H9 (cell line): ENCODE measurements at regions not wholly inside any gene's neighbourhood (a gene's known extent, or its start where the extent isn't known, plus 50 kb on each side); places are given as distances from the start of the nearest gene placed in this dataset.

Experiments used
- DNase-seq: peaks from one replicate; pipeline ENCODE4 v3.0.0-alpha.2; 2017
- H2AFZ ChIP-seq: one replicate; pipeline ENCODE4 v1.6.1; 2013; ENCODE audit warnings: mild to moderate bottlenecking, low read length, control low read depth, moderate library complexity
- H2AK5ac ChIP-seq: 2 replicates; pipeline ENCODE4 v1.6.1; 2013; ENCODE audit warnings: low read length, control low read depth, mixed read lengths; ENCODE audit not compliant: insufficient read length
- H2BK120ac ChIP-seq: one replicate; pipeline ENCODE4 v1.6.1; 2013; ENCODE audit warnings: low read depth, mild to moderate bottlenecking, low read length, control low read depth, inconsistent platforms; ENCODE audit not compliant: poor library complexity, severe bottlenecking
- H2BK12ac ChIP-seq: 2 replicates; pipeline ENCODE4 v1.6.1; 2013; ENCODE audit warnings: low read length, control low read depth, mixed read lengths, low read depth; ENCODE audit not compliant: insufficient read length
- H2BK15ac ChIP-seq: 2 replicates; pipeline ENCODE4 v1.6.1; 2013; ENCODE audit warnings: low read depth, low read length, control low read depth
- H2BK20ac ChIP-seq: one replicate; pipeline ENCODE4 v1.6.1; 2013; ENCODE audit warnings: low read depth, mild to moderate bottlenecking, low read length, control low read depth, inconsistent platforms; ENCODE audit not compliant: poor library complexity, severe bottlenecking
- H2BK5ac ChIP-seq: 2 replicates; pipeline ENCODE4 v1.6.1; 2013; ENCODE audit warnings: low read length, control low read depth, mixed read lengths; ENCODE audit not compliant: insufficient read length
- H3K14ac ChIP-seq: 2 replicates; pipeline ENCODE4 v1.6.1; 2013; ENCODE audit warnings: low read length, control low read depth; ENCODE audit not compliant: insufficient read depth
- H3K18ac ChIP-seq: 2 replicates; pipeline ENCODE4 v1.6.1; 2013; ENCODE audit warnings: low read depth, mild to moderate bottlenecking, mixed read lengths, low read length, control low read depth; ENCODE audit not compliant: insufficient read length
- H3K23ac ChIP-seq: 2 replicates; pipeline ENCODE4 v1.6.1; 2013; ENCODE audit warnings: low read length, control low read depth, mixed read lengths, low read depth; ENCODE audit not compliant: insufficient read length
- H3K23me2 ChIP-seq: 2 replicates; pipeline ENCODE4 v1.6.1; 2013; ENCODE audit warnings: low read depth, mild to moderate bottlenecking, mixed read lengths, low read length, control low read depth; ENCODE audit not compliant: insufficient read length, poor library complexity, severe bottlenecking
- H3K27ac ChIP-seq: 2 replicates; pipeline ENCODE4 v1.5.1; 2013; ENCODE audit warnings: low read length, control low read depth, mixed read lengths, low read depth; ENCODE audit not compliant: insufficient read length
- H3K27me3 ChIP-seq: 2 replicates; pipeline ENCODE4 v1.6.1; 2013; ENCODE audit warnings: low read length, control low read depth, inconsistent platforms; ENCODE audit not compliant: insufficient read depth
- H3K4ac ChIP-seq: 2 replicates; pipeline ENCODE4 v1.6.1; 2013; ENCODE audit warnings: low read depth, mild to moderate bottlenecking, control low read depth, inconsistent platforms, low read length, moderate library complexity
- H3K4me1 ChIP-seq: 2 replicates; pipeline ENCODE4 v1.6.1; 2013; ENCODE audit warnings: low read length, control low read depth, inconsistent platforms; ENCODE audit not compliant: insufficient read depth
- H3K4me2 ChIP-seq: 2 replicates; pipeline ENCODE4 v1.6.1; 2013; ENCODE audit warnings: low read length, control low read depth, mixed read lengths; ENCODE audit not compliant: insufficient read length, insufficient read depth
- H3K56ac ChIP-seq: 2 replicates; pipeline ENCODE4 v1.6.1; 2013; ENCODE audit warnings: low read depth, mild to moderate bottlenecking, mixed read lengths, low read length, control low read depth; ENCODE audit not compliant: insufficient read length
- H3K79me1 ChIP-seq: 2 replicates; pipeline ENCODE4 v1.6.1; 2013; ENCODE audit warnings: low read depth, mild to moderate bottlenecking, moderate library complexity, low read length, control low read depth, inconsistent platforms; ENCODE audit not compliant: insufficient read depth, poor library complexity, severe bottlenecking
- H3K79me2 ChIP-seq: 2 replicates; pipeline ENCODE4 v1.6.1; 2013; ENCODE audit warnings: low read length, control low read depth, inconsistent platforms; ENCODE audit not compliant: insufficient read depth
- H3K9ac ChIP-seq: 2 replicates; pipeline ENCODE4 v1.6.1; 2013; ENCODE audit warnings: low read length, control low read depth, mixed read lengths; ENCODE audit not compliant: insufficient read length; ENCODE audit errors: extremely low read depth
- H3K9me3 ChIP-seq: one replicate; pipeline ENCODE4 v1.6.1; 2013; ENCODE audit warnings: low read depth, low read length, inconsistent platforms; ENCODE audit not compliant: control insufficient read depth
- H3T11ph ChIP-seq: one replicate; pipeline ENCODE4 v1.6.1; 2013; ENCODE audit warnings: mild to moderate bottlenecking, low read length, control low read depth, inconsistent platforms
- H4K20me1 ChIP-seq: one replicate; pipeline ENCODE4 v1.6.1; 2013; ENCODE audit not compliant: control insufficient read depth, insufficient read length, insufficient read depth
- H4K5ac ChIP-seq: 2 replicates; pipeline ENCODE4 v1.6.1; 2013; ENCODE audit warnings: low read depth, mild to moderate bottlenecking, mixed read lengths, low read length, control low read depth; ENCODE audit not compliant: insufficient read length
- H4K8ac ChIP-seq: replicated peaks from 2 replicates; pipeline ENCODE4 v1.6.1; 2013; ENCODE audit warnings: low read length, control low read depth, mixed read lengths, low read depth; ENCODE audit not compliant: insufficient read length
- H4K91ac ChIP-seq: 2 replicates; pipeline ENCODE4 v1.6.1; 2013; ENCODE audit warnings: low read depth, mild to moderate bottlenecking, moderate library complexity, mixed read lengths, low read length, control low read depth; ENCODE audit not compliant: insufficient read length
- H3K27ac Mint-ChIP-seq, 3 experiments: 2 replicates in 2 of 3; 3 replicates in 1 of 3; pipeline ENCODE4 v1.8.0; 2020 to 2021; ENCODE audit warnings: mixed read lengths in 3 of 3, mild to moderate bottlenecking in 1 of 3, moderate library complexity in 1 of 3
- H3K27me3 Mint-ChIP-seq: 2 replicates; pipeline ENCODE4 v1.8.0; 2021; ENCODE audit warnings: low read depth, mild to moderate bottlenecking, moderate library complexity, mixed read lengths
- H3K36me3 Mint-ChIP-seq, 3 experiments: 2 replicates in 2 of 3; 3 replicates in 1 of 3; pipeline ENCODE4 v1.8.0; 2020 to 2021; ENCODE audit warnings: low read depth in 3 of 3, mixed read lengths in 3 of 3; ENCODE audit not compliant: insufficient read depth in 1 of 3
- H3K4me1 Mint-ChIP-seq, 2 experiments: 2 replicates each; pipeline ENCODE4 v1.8.0; 2020; ENCODE audit warnings: mixed read lengths in 2 of 2
- H3K4me3 Mint-ChIP-seq, 2 experiments: 2 replicates in 1 of 2; 3 replicates in 1 of 2; pipeline ENCODE4 v1.8.0; 2020 to 2021; ENCODE audit warnings: mild to moderate bottlenecking in 2 of 2, mixed read lengths in 2 of 2, moderate library complexity in 1 of 2
- H3K9me3 Mint-ChIP-seq, 2 experiments: 2 replicates in 1 of 2; 3 replicates in 1 of 2; pipeline ENCODE4 v1.8.0; 2020; ENCODE audit warnings: mild to moderate bottlenecking in 2 of 2, mixed read lengths in 2 of 2, moderate library complexity in 1 of 2
- CTCF ChIP-seq: fragments of 200-600 bp; sonication (generic); conservative IDR thresholded peaks from 3 replicates; pipeline ENCODE4 v1.8.0; 2021; ENCODE audit warnings: antibody characterized with exemption, mild to moderate bottlenecking
- WGBS: extraction: QIAGEN DNeasy Blood & Tissue Kit; methylation state at CpG from one replicate; pipeline ENCODE4 v1.1.7; 2013; ENCODE audit warnings: missing lambda C conversion rate, low lambda C conversion rate, mixed read lengths; ENCODE audit not compliant: insufficient read length; ENCODE audit errors: extremely low coverage; 5-methylcytosine and 5-hydroxymethylcytosine counted together

GRCh38 chr18:4603955-4604354 is 148.8 kb upstream of the DLGAP1 start:
- Histone ChIP-seq H3K23ac (no peak overlapping the region), H2BK5ac (no peak overlapping the region), H3K4ac (no peak overlapping the region), H3K18ac (no peak overlapping the region), H3K4me1 (peaks cover 2% of the 10 kb centered on the region; the same call in 1 of the 2 replicates), H4K5ac (no peak overlapping the region), H2AK5ac (no peak overlapping the region), H2BK12ac (no peak overlapping the region), H3K9me3 (no peaks in the 10 kb centered on the region), H4K20me1 (no peaks in the 10 kb centered on the region), H3K56ac (no peak overlapping the region), H2BK20ac (no peak overlapping the region), H3K4me2 (no peak overlapping the region), H4K8ac (no peak overlapping the region), H3K79me2 (no peaks in the 10 kb centered on the region), H3K79me1 (no peaks in the 10 kb centered on the region), H3K27me3 (no peaks in the 10 kb centered on the region), H3K27ac (no peak overlapping the region), H4K91ac (no peak overlapping the region), H2BK120ac (no peak overlapping the region), H3K23me2 (no peaks in the 10 kb centered on the region), H2AFZ (peak overlapping the region; percentile 45), H3K9ac (no peak overlapping the region), H3T11ph (no peak overlapping the region), H2BK15ac (no peak overlapping the region), H3K14ac (no peak overlapping the region)
- Mint-ChIP-seq H3K9me3 (no peaks in the 10 kb centered on the region), H3K4me1 (peaks cover 9 to 10% of the 10 kb centered on the region in 2 experiments), H3K4me3 (no peak overlapping the region), H3K27me3 (no peaks in the 10 kb centered on the region), H3K27ac (peak overlapping the region; percentile 4 to 27 (median 21); a peak in 3 of 7 replicates), H3K36me3 (no peaks in the 10 kb centered on the region)
- TF ChIP-seq CTCF = peak; percentile 24; the same call in 2 of the 3 replicates
- no CpG with 5 or more reads among the region's 7 CpGs for WGBS
- DNase-seq = peak; percentile 38
